DND-41 (cell line): ENCODE measurements at regions not wholly inside any gene's neighbourhood (a gene's known extent, or its start where the extent isn't known, plus 50 kb on each side); places are given as distances from the start of the nearest gene placed in this dataset.

ENCODE experiments used
- CTCF ChIP-seq: IDR thresholded peaks from 2 replicates; pipeline ENCODE4 v1.5.1; 2012; ENCODE audit warnings: borderline replicate concordance, low read length, moderate library complexity, mild to moderate bottlenecking; ENCODE audit not compliant: poor library complexity, severe bottlenecking; ENCODE audit errors: extremely low read depth
- EZH2 ChIP-seq: IDR thresholded peaks from 3 replicates; pipeline ENCODE4 v1.6.1; 2012; ENCODE audit warnings: borderline replicate concordance, low read depth, mild to moderate bottlenecking, moderate library complexity, low read length, inconsistent platforms; ENCODE audit not compliant: severe bottlenecking

- TF ChIP-seq CTCF (no peak), EZH2 (no peak)
Measured at GRCh38 chr15:77734306-77734705, 101.6 kb upstream of the LINGO1 start.
